Sigmoid colon (tissue), 4 donors: ENCODE measurements at regions not wholly inside any gene's neighbourhood (a gene's known extent, or its start where the extent isn't known, plus 50 kb on each side); places are given as distances from the start of the nearest gene placed in this dataset.
"Not testable (repeated sequence)": the region's sequence is repeated elsewhere in the genome, so short reads cannot be mapped to it uniquely, and the experiment has no call there.

Experiments used
- CTCF ChIP-seq, 4 experiments: fragments of 450-650 bp in 3 of 4; fragments of 200-600 bp in 1 of 4; IDR thresholded peaks; one replicate each; pipeline ENCODE4 v1.5.1; 2016 to 2019; ENCODE audit warnings: antibody characterized with exemption in 4 of 4, mild to moderate bottlenecking in 3 of 4, moderate library complexity in 2 of 4
- EP300 ChIP-seq, 4 donors: sonication (generic); formaldehyde crosslinking; IDR thresholded peaks; one replicate each; pipeline ENCODE4 v1.6.1; 2017; ENCODE audit warnings: antibody characterized with exemption in 4 of 4
- POLR2A ChIP-seq, 2 donors: fragments of 450-650 bp; IDR thresholded peaks; one replicate each; pipeline ENCODE4 v1.6.1; 2016; ENCODE audit warnings: antibody characterized with exemption in 2 of 2, mild to moderate bottlenecking in 2 of 2, moderate library complexity in 2 of 2

- not testable (repeated sequence) for TF ChIP-seq CTCF, POLR2A, EP300 (IDR thresholded peaks at IDR 0.05)
Measured at GRCh38 chr12:127155935-127156619, 1110.9 kb upstream of the TMEM132C start.
